Mononuclear cell (primary cell): ENCODE measurements at regions not wholly inside any gene's neighbourhood (a gene's known extent, or its start where the extent isn't known, plus 50 kb on each side); places are given as distances from the start of the nearest gene placed in this dataset.
"Not testable (repeated sequence)": the region's sequence is repeated elsewhere in the genome, so short reads cannot be mapped to it uniquely, and the experiment has no call there.

Experiments
- H3K27me3 ChIP-seq: 2 replicates; pipeline ENCODE4 v1.6.0; 2011; ENCODE audit warnings: low read length, control low read depth; ENCODE audit not compliant: insufficient read depth
- H3K4me1 ChIP-seq: 2 replicates; pipeline ENCODE4 v1.5.1; 2011; ENCODE audit warnings: mild to moderate bottlenecking, low read length, control low read depth; ENCODE audit not compliant: insufficient read depth
- H3K4me3 ChIP-seq: 2 replicates; pipeline ENCODE4 v1.5.1; 2011; ENCODE audit warnings: mild to moderate bottlenecking, low read length, moderate library complexity
- H3K9me3 ChIP-seq: 2 replicates; pipeline ENCODE4 v1.5.1; 2011; ENCODE audit warnings: low read depth, mild to moderate bottlenecking, control low read depth, low read length

DNA sequence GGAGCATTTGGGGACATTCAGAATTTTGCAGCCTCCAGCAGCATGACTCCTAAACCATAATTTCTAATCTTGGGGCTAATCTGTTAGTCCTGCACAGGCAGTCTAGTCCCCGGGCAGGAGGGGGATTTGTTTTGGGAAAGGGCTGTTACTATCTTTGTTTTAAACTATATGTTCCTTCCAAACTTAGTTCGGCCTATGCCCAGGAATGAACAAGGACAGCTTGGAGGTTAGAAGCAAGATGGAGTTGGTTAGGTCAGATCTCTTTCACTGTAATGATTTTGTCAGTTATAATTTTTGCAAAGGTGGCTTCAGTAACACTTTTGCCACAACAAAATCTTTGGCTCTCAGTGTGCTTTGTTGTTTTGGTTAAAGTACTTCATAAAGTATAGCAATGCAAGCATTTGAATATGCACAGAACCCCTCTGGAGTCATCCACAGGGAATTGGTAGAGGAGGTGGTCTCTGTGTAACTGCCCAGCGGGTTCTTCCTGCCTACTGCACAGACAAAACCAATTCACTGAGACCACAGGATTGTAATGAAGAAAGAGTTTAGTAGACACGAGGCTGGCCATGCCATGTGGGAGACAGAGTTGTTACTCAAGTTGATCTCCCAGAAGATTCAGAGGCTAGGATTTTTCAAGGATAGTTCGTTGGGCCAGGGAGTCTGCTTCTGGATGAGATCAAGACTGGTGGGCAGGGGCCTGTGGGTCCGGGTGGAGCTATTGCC, 224.1 kb upstream of the MYLIP start:
- H3K27me3 ChIP-seq = no peaks in the 10 kb centered on the region
- H3K9me3 ChIP-seq = no peaks in the 10 kb centered on the region
- no peak overlapping the region for H3K4me3 ChIP-seq
- H3K4me1 ChIP-seq = peaks cover 57% of the 10 kb centered on the region

DNA sequence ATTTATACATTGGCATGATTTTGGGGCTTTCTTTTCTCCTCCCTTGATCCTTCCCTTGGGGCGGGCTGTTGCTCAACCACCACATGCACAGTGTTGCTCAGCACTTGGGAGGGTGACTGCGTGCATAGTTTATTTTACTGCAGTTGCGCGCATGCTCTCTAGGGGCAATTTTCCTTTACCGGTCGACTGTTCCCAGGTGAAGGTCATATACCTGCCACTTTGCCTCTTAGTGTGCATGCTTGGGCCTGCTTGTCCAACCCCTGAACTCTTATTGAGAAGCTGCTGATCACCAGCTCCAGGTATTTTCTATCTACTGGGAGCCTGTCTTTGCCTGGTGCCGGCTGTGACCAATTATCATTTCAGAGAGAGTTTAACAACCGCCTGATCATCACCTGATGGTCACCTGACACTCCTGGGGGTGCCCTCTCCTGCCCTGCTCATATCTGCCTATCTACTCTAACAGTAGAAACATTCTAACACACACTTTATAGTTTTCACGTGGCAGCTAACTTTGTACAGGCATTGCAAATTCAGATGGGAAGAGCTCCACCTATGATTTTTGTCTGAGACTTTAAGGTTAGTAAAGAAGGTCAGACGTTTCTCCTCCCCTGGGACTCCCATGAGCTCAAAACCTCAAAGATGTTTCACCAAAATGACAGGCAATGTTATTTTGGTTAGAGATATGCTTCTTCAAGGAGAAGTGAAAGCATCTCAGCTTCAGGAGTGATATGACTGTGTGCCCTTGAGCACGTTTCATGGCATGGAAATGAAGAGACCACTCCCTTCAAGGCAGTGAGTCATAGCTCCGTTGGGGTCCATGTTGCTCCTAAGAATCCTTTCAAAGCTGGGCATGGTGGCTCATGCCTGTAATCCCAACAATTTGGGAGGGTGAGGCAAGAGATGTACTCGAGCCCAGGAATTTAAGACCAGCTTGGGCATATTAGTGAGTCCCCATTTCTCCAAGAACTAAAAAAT, 227.5 kb upstream of the MYLIP start:
- H3K4me1 ChIP-seq = peaks cover 58% of the 10 kb centered on the region
- H3K9me3 ChIP-seq = no peaks in the 10 kb centered on the region
- H3K4me3 ChIP-seq = no peak overlapping the region
- no peaks in the 10 kb centered on the region for H3K27me3 ChIP-seq

DNA sequence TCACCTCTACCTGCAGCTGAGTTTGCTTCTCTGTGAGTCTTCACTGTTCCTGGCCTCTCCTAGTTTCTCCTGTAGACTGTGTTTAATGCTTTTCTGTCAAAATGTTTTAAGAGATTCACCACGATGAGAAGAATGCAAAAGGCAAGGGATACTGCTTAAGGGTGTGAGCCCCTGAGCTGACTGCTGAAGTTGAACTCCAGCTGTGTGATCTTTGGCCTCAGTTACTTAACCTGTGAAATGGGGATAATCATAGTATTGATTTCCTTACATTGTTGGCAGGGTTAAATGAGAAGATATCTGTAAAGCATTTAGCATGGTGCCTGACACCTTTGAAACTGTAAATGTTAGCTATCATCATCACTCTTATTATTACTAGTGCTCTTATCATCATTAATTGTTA, 230.2 kb upstream of the MYLIP start:
- Histone ChIP-seq H3K4me1 (peaks cover 37% of the 10 kb centered on the region), H3K9me3 (peaks cover under 1% of the 10 kb centered on the region), H3K4me3 (no peak overlapping the region), H3K27me3 (no peaks in the 10 kb centered on the region)

DNA sequence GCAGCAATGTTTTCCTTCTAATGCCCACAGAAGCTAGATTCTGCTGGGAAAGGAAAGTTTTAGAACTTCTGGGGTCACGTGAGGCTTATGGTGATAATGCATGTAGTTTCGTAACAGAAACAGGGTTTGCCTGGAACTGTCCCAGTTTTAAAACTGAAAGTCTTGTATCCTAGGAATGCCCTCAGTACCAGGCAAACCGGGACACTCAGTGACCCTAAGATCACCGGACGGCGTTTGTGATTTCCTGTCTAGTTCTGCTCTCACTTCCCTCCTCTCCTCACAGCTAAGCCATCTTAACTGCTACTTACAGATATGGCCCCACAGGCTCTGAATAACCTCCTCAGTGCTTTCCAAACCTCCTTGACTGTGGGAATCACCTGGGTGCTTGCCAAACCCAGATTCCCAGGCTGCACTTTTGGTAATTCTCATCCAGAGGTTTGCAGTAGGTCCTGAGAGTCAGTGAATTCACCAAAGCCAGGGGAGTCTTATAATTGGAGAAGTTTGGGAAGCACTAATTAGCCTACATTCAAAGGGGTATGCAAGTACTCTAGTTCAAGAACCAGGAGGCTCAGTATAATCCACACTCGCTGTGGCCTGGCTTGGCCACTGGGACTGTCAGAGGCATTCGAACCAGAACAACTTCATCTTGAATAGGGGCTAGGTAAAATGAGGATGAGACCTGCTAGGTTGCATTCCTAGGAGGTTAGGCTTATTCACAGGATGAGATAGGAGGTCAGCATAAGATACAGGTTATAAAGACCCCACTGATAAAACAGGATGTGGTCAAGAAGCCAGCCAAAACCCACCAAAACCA, 231.6 kb upstream of the MYLIP start:
- Histone ChIP-seq H3K4me3 (no peak overlapping the region), H3K9me3 (peaks cover 8% of the 10 kb centered on the region), H3K4me1 (peaks cover 39% of the 10 kb centered on the region), H3K27me3 (no peaks in the 10 kb centered on the region)

DNA sequence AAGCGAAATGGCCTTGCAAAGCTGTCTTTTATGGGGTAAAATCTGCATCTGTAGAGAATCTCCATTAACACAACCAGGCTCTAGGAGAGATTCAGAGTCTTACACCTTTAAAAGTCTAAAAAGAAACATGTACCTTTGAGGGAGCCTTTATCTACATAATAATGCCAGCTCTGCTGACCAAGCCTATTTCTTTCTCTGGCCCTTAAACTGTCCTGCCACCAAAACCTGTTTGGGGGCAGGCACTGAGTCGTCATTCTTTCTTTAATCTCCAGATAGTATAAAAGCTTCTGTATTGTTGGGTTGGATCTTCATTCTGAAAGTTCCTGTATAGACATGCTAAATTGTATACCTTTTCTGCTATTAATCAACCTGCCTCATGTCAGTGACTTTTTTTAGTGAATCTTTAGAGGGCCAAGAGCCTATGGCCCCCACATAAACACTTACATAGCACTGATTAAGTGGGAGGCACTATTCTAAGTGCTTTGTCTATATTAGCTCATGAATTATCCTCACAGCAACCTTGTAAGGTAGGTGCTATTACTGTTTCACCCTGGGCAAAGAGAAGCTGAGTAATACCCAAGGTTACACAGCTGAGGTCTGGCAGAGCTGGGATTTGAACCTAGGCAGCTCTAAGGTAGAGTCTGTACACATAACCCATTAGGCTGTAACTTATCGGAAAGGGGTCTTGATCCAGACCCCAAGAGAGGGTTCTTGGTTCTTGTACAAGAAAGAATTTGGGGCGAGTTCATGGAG, 232.3 kb upstream of the DTNBP1 start:
- Histone ChIP-seq H3K27me3 (no peaks in the 10 kb centered on the region), H3K9me3 (peaks cover 8% of the 10 kb centered on the region), H3K4me3 (no peak overlapping the region), H3K4me1 (peaks cover 26% of the 10 kb centered on the region)

DNA sequence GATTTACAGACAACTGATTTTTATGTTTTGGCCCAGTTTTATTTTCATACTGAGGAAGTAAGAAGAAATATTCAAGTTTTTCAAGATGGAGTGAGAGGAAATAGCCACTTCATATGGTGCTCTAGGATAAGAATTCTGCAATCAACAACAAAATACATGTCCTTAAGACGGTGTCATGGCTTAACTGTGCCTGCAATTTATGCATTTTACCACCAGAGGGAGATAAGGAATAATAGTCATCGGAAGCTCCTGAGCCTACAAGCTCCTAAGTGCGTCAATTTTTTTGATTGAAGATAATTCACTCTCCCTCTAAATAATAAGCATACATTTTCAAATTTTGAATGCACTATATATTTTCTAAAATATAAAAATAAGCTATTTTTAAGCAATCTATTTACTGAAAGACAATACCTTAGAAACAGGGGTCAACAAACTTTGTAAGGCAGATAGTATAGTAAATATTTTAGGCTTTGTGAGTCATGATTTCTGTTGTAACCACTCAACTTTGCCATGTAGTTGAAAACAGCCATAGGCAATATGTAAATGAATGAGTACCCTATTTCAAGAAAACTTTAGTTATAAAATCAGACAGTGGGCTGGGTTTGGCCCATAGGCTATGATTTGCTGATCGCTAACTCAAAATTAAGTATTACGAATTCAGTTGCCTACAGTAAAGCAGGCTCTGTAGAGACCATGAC, 230.9 kb upstream of the DTNBP1 start:
- no peak overlapping the region for H3K4me3 ChIP-seq
- peaks cover 40% of the 10 kb centered on the region for H3K4me1 ChIP-seq
- H3K9me3 ChIP-seq = peaks cover 8% of the 10 kb centered on the region
- H3K27me3 ChIP-seq = no peaks in the 10 kb centered on the region

DNA sequence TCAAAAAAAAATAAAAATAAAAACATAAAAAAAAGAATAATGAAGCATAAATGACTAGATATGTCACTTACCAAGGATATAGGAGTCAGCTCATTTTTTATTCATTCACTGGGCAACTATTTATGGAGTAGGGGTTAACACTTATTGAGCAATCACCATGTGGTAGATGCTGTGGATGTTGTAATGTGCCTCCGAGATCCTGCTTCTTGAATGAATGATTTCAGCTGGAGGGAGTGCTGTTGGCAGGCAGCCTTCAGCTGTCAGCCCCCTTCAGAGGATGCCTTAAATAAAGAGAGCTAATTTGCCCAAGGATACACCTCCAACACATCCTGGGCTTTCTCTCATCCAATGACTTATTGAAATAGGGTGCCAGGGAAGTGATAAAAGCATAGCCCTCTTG, 229.5 kb upstream of the DTNBP1 start:
- Histone ChIP-seq H3K9me3 (peaks cover 8% of the 10 kb centered on the region), H3K4me1 (peaks cover 47% of the 10 kb centered on the region), H3K4me3 (no peak overlapping the region), H3K27me3 (no peaks in the 10 kb centered on the region)

DNA sequence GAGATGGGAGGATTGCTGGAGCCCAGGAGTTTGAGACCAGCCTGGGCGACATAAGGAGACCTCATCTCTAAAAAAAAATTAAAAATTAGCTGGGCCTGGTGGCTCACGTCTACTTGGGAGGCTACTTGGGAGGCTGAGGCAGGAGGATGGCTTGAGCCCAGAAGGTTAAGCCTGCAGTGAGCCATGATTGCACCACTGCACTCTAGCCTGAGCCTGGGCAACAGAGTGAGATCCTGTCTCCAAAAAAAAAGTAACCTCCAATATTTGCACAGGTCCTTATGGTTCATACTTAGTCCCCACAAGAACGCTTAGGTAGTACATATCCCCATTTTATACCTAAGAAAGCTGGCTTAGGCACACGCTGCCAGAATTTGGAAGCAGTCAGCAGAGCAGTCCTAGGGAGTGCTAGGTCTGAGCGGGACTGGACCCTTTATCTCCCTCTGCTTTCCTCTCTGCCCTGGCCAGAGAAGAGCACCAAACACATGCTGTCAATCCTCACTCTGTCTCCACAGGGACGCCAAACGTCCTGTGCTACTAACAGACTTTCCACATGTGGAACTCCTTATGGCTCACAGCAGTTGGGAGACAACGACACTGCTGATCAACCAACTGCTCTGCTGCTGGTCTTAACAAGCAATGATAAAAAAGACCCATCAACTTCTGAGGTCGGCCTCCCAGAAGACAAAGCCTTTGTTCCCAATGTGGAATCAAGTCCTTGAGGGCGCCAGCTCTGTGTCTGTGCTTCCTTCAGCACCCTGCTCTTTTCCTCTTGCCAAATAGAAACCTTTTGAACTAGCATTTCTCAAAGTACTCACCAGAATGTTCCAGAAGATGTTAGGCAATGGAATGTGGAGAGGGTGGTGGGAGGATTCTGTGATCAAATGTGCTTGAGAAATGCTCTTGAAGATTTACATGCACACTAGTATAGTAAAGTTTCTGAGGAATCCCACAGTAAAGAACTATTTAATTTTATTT, 226.3 kb upstream of the DTNBP1 start:
- Histone ChIP-seq H3K27me3 (no peaks in the 10 kb centered on the region), H3K4me3 (no peak overlapping the region), H3K4me1 (peaks cover 44% of the 10 kb centered on the region)

DNA sequence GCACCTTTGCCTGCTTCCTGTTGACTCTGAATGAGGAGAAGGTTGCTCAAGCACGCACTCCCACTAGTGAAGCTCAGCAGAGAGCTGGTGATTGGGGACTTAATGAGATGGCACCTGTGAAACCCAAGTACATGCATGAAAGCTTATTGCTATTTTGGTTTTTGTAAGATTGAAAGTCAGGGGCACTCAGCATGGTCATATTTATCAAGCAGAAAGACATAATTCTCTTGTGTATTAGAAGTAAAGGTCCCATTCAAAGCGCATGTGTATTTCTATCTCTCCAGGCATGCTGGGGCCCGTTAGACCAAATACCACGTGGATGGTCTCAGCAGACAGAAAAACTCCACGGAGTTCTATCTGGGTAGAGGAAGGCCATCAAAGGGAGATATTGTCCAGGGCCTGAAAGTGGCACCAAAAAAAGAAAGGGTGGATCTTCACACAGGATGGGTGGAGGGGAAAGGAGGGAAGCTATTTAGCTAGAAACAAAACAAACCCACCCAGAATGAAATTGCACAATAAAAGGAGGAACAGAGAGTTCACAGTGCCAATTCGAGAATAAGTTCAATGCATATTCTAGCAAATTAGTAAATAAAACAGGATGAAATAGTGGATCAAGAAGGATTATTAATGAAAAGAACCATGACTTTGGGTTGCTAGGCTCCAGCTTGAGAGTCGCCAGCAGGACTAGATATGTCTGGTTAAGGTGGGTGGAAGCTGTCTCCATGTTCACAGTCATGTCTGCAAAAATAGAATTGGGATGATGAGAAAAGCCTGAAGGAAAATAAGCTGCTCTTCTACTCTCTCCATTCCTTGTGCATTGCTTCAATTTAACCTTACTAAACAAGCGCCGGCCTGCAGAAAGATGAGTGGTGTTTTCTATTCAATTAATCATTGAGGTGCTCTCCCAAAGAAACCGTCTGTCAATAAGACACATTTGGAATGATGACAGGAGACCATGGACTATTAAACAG, 224.9 kb upstream of the DTNBP1 start:
- Histone ChIP-seq H3K4me1 (peaks cover 44% of the 10 kb centered on the region), H3K4me3 (no peak overlapping the region), H3K27me3 (no peaks in the 10 kb centered on the region), H3K9me3 (no peaks in the 10 kb centered on the region)

More for the DNA sequence above, 226.3 kb upstream of the DTNBP1 start:
- peaks cover 8% of the 10 kb centered on the region for H3K9me3 ChIP-seq

DNA sequence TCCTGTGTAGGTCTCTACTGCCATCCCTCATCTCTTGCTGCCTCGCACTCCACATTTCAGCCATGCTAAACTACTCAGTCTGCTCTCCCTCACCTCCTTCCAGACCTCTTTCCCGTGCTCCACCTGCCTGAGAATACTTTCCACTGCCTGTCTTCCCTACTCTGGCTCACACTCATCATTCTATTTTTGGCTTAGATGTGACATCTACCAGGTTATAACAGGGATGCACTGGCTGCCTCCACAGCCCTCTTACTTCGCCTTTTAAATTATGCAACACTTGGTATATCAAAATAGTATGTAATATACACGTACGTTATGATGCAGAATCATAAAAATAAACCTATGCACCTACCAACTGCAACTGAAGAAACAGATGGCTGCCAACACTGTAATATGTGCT, 222.8 kb upstream of the DTNBP1 start:
- Histone ChIP-seq H3K4me3 (no peak overlapping the region), H3K4me1 (peaks cover 47% of the 10 kb centered on the region), H3K9me3 (no peaks in the 10 kb centered on the region), H3K27me3 (no peaks in the 10 kb centered on the region)

DNA sequence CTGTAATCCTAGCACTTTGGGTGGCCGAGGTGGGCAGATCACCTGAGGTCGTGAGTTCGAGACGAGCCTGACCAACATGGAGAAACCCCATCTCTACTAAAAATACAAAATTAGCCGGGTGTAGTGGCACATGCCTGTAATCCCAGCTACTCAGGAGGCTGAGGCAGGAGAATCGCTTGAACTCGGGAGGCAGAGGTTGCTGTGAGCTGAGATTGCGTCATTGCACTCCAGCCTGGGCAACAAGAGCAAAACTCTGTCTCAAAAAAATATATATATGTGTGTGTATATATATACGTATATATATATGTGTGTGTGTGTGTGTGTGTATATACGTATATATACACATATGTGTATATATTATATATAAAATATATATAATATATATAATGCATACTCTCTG, 220.8 kb upstream of the DTNBP1 start:
- not testable (repeated sequence) for H3K27me3 ChIP-seq, H3K9me3 ChIP-seq, H3K4me3 ChIP-seq
- H3K4me1 ChIP-seq = peaks cover 44% of the 10 kb centered on the region

DNA sequence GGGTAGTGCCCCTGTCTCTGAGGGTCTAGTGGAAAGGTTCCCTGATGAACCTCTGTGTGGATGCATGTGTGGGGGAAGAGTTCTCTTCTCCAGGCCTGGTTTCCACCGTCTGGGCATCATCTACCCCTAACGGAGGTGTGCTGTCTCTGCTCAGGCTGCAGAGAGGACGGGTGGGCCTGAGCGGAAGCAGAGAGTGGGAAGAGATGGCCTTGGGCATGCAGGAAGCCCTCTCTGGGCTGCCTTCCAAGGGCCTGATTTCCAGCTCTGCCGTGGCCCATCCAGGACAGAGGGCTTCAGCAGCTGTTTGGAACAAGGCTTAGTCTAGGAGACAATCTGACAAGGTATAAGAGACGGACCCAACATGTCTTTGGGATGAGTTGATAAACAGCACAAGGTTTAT, 220.1 kb upstream of the DTNBP1 start:
- Histone ChIP-seq H3K9me3 (no peaks in the 10 kb centered on the region), H3K4me3 (no peak overlapping the region), H3K27me3 (no peaks in the 10 kb centered on the region), H3K4me1 (peaks cover 43% of the 10 kb centered on the region)
